ENCODE measurements at regions not wholly inside any gene's neighbourhood (a gene's known extent, or its start where the extent isn't known, plus 50 kb on each side); places are given as distances from the start of the nearest gene placed in this dataset.

GRCh38 chr7:68474661-68475216 lies 1123.5 kb upstream of the AUTS2 start (continued):
- TF ChIP-seq CHD7 (IDR thresholded peaks at IDR 0.05; ENCODE audit: insufficient replicate concordance, low read length), result no peak
- TF ChIP-seq HDAC2 (IDR thresholded peaks at IDR 0.05; ENCODE audit: borderline replicate concordance in 1 of 2, low read depth in 2 of 2, low read length in 2 of 2), result no peak
- TF ChIP-seq FOSL1 (IDR thresholded peaks at IDR 0.05; ENCODE audit: insufficient read depth, low read depth, low read length), result no peak
- TF ChIP-seq CEBPB (IDR thresholded peaks at IDR 0.05; ENCODE audit: low read depth, low read length), result no peak
- no peak for TF ChIP-seq RAD21 (IDR thresholded peaks at IDR 0.05 in 1 of 2, conservative IDR thresholded peaks at IDR 0.05 in 1 of 2; ENCODE audit: low read depth in 2 of 2, low read length in 2 of 2)
- TF ChIP-seq MAX (IDR thresholded peaks at IDR 0.05), result no peak
- no peak for TF ChIP-seq ATF3 (IDR thresholded peaks at IDR 0.05; ENCODE audit: insufficient read depth, low read depth, low read length)

Data from H1 (cell line).